ENCODE measurements at regions not wholly inside any gene's neighbourhood (a gene's known extent, or its start where the extent isn't known, plus 50 kb on each side); places are given as distances from the start of the nearest gene placed in this dataset.

- ATAC-seq, result no peak
Observed at GRCh38 chr1:209045331-209046057, 538.0 kb upstream of the CAMK1G start.

- no peak for ATAC-seq
Observed at GRCh38 chr1:209046058-209046417, 537.5 kb upstream of the CAMK1G start.

- ATAC-seq, result no peak
Observed at GRCh38 chr1:209046935-209047334, 536.6 kb upstream of the CAMK1G start.

GRCh38 chr1:209048941-209049669, 534.4 kb upstream of the CAMK1G start:
- no peak for ATAC-seq

- ATAC-seq, result peak; percentile 99
Observed at GRCh38 chr1:209051570-209051969, 531.9 kb upstream of the CAMK1G start.

GRCh38 chr1:209053587-209053986, 529.9 kb upstream of the CAMK1G start:
- no peak for ATAC-seq

- ATAC-seq, result no peak
Observed at GRCh38 chr1:209057083-209057482, 526.4 kb upstream of the CAMK1G start.

GRCh38 chr1:209057901-209058300, 525.6 kb upstream of the CAMK1G start:
- no peak for ATAC-seq

GRCh38 chr1:209059376-209059775, 524.1 kb upstream of the CAMK1G start:
- no peak for ATAC-seq

GRCh38 chr1:209059981-209060380, 523.5 kb upstream of the CAMK1G start:
- no peak for ATAC-seq

- no peak for ATAC-seq
Observed at GRCh38 chr1:209062081-209062620, 521.4 kb upstream of the CAMK1G start.

GRCh38 chr1:209062863-209063262, 520.7 kb upstream of the CAMK1G start:
- no peak for ATAC-seq

- no peak for ATAC-seq
Observed at GRCh38 chr1:209063767-209064659, 519.5 kb upstream of the CAMK1G start.

- ATAC-seq, result no peak
Observed at GRCh38 chr1:209064850-209065706, 518.4 kb upstream of the CAMK1G start.

- ATAC-seq, result no peak
Observed at GRCh38 chr1:209072481-209072880, 511.0 kb upstream of the CAMK1G start.

- no peak for ATAC-seq
Observed at GRCh38 chr1:209073879-209074278, 509.6 kb upstream of the CAMK1G start.

GRCh38 chr1:209074575-209075250, 508.8 kb upstream of the CAMK1G start:
- ATAC-seq, result no peak

- ATAC-seq, result no peak
Observed at GRCh38 chr1:209076688-209077087, 506.8 kb upstream of the CAMK1G start.

- no peak for ATAC-seq
Observed at GRCh38 chr1:209080170-209080781, 503.2 kb upstream of the CAMK1G start.

GRCh38 chr1:209086486-209087192, 496.9 kb upstream of the CAMK1G start:
- ATAC-seq, result no peak

Measured in esophagus mucosa (tissue), 1 donor.